Germinal center (tissue), 1 donor: ENCODE measurements at regions not wholly inside any gene's neighbourhood (a gene's known extent, or its start where the extent isn't known, plus 50 kb on each side); places are given as distances from the start of the nearest gene placed in this dataset.
"Not testable (repeated sequence)": the region's sequence is repeated elsewhere in the genome, so short reads cannot be mapped to it uniquely, and the experiment has no call there.

Experiments
- DNase-seq: peaks from one replicate; pipeline ENCODE4 v3.0.0; 2012; ENCODE audit warnings: mixed read lengths, low spot score

DNA sequence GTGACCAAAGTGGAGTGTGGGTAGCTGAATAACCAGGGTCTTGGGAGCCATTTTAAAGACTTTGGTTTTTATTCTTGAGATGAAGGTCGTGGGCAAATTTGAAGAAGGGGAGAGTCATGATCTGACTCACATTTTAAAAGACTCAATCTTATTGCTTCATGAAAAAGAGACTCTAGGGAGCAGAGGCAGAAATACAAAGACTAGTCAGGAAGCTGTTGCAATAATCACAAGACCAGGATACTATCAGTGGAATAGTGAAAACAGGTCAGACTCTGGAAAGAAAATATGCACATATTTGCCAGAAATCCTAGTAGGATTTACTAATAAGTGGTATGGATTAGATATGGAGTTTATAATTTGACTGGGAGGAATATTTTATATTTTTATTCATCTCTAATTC, 448.4 kb downstream of the RAPGEF2 start:
- no peak for DNase-seq

DNA sequence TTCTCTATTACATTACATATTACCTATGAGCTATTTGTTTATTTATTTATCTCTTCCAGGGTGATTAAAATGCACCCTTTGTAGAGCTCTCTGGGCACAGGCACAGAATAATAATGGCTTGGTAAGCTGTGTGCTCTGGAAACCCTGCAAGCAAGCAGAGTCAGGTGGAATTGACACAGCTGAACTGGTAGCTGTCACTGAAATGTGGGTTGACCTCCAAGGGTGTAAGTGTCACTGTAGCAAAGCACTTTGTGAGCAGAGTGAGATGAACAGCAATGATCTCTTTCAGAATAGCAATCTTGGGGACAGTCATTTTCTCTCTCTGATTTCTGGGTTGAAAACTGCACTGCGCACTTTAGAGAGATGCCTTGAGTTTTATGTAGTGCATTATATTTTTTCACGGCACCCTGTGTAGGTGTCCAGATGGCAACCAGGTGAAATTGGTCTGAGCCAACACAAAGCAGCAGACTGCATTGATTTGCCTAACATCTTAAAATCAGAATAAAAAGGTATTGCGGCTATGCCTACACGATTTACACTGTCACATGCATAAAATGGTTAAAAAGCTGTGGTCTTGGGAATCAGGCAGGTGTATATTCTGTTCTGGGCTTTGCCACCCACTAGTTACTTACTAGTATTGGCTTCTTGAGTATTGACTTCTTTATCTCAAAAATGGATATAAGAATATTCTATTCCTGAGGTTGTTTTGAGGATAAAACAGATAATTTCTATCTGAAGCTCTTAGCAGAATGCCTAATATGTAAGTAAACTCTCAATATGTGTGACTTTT, 450.3 kb downstream of the RAPGEF2 start:
- no peak for DNase-seq

DNA sequence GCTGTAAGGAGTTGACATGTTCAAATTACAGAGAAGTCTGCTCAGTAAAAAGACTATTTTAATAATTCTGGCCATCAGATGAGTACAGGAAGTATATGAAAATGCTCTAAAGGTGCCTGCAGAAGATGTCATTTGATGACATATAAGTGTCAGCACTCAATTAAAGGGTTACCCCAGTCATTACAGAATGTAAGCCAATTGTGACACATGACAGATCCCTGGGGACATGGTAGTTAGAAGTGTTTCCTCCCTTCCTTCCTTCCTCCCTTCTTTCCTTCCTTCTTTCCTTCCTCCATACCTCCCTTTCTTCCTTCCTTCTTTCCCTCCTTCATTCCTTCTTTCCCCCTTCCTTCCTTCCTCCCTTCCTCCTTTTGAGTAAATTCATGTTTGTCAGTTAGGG, 453.0 kb downstream of the RAPGEF2 start:
- DNase-seq, result no peak

DNA sequence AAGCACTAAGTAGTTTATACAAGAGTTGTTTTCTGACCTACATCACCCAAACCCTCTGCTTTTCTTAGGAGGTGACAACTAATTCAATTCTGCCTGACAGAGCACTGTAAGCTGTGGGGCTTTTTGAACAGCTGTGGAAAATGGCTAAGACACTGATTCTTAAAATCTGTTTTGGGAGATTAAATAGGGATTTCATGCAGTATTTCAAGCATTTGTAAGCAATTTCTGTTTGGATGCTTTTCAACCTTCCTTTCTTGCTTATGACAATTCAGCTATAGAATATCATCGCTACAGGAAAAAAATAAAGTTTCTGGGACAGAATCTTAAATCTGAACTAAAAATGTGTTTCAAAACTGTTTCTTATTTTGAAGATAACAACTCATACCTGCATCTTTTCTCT, 459.5 kb downstream of the RAPGEF2 start:
- DNase-seq, result no peak

DNA sequence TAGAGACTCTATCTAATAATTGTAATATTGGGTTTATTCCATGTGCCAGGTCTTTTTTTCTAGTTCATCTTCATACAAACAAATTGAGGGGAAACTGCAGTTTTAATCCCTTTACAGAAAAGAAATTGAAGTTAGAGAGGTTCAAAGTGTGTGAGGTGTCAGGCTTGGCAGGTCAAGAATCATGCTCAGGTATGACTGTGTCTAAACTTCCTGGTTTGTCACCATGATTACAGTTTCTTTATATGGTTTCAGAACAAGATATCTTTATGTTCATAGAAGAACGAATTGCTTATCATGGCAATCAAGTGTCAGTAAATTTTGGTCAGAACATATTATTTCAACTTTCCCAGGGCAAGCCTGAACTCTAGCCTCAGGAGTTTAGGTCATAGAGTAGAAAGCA, 460.4 kb downstream of the RAPGEF2 start:
- DNase-seq, result no peak

DNA sequence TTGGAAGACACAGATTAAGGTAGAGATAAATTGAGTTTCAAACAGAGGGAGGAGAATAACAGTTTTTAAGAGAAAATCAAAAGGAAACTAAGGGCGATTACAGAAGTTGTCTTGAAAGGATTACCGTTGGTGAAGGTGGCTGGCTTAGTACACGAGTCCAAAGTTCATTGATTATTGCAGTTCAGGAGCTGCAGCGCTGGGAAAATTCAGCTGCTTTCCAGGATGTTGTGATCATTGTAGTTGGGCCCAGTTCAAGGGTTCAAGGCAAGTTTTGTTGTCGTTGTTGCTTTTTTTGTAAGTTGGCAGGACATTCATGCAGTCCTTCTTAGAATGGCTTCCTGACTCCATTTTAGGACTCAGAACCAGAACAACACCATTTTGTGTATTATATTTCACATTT, 461.7 kb downstream of the RAPGEF2 start:
- no peak for DNase-seq

DNA sequence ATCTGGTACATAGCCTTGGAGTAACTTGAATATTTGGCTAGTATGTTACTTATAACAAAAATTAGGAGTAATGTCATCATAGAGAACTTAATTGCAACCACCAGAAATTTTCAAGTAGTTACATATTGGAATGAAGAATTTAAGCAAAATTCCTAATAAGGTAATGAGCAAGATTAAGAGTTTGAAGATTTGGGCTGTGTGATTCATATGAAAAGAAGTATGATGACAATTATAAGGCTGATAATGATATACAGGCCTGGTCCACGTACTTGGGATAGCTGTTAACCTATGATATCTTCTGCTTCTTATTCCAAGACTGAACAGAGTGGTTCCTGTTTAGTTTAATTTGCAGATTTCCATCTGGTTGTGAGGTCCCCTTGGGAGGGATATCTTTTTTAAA, 463.9 kb downstream of the RAPGEF2 start:
- DNase-seq, result no peak

DNA sequence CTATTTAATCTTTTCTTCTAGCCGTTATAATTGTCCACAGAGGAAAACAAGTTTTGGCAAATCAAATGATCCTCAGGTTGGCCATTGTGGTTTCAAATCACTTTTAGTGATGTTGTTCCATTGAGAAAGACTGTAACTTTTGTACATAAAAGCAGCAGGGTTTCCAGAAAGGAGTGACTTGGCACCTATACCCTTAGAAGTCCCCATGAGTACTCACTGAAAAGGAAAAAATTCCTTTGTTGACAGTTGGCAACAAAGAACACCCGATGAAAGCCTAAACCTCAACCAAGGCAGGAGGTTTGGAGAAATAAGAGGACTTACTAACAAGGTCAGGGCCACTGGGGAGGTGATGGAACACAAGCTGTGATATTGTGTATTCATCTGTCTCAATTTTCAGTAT, 474.4 kb downstream of the RAPGEF2 start:
- no peak for DNase-seq

DNA sequence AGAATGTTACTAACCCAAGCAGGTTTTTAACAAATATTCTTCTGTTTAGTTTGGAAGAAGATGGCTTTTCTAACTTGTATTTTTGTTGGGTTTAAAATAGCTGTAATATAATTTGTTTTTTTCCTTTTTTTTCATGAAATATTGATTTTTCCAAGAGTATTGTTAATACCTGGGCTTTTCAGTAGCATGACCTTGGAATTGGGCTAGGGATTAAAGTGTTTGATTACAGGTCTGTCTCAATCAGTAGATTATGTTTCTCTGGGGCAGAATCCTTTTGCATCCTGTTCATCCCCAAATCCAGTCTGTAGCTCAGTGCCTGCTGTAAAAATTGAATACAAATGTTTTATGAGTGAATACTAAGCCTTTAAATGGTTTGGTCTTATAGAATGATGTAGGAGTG, 479.8 kb downstream of the RAPGEF2 start:
- DNase-seq, result no peak

DNA sequence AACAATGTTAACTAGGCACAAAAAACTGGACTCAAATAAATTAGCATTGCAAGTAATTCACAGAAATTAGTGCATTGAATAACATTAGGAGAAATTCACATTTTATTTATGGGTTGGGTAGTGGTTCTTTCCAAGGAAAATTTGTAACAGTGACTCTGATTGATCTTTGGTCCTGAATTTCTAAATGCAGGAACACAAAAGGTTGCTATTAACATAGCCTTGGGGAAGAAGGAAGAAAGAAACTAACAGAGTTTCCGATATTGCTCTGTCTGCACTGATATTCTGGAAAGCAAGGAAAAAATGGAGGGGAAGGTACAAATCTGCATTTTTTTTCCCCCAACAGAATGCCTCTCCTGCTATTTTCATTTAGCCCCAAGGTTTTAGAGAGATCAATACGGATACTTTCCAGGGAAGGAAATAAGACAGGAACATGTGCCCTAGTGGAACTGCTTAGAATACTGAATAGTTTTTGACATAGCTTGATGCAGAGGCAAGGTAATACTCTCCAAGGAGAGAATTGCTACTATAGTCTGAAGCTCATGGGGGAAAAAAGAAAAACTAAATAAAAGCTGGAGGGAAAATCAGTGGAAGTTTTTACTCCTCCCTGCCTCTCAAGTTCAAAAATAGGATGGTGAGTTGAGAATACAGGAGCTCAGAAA, 490.1 kb downstream of the RAPGEF2 start:
- no peak for DNase-seq

DNA sequence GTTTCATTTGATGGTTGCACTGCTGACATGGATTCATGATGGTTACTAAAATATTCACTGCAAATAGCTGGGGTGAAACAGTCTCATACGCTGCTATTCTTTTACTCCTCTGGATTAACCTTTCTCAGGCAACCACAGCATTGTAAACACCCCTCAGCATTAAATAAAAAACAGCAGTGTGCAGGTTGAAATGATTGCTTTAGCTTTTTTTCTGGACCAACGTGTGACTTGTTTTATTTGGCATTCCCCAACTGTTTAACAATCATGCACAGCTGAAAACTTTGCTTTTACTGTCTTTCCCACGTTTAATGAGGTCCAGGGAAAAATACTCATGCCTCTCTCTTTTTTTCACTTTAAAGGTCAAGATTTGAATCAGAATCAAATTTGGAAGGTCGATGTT, 490.8 kb downstream of the RAPGEF2 start:
- DNase-seq, result no peak

DNA sequence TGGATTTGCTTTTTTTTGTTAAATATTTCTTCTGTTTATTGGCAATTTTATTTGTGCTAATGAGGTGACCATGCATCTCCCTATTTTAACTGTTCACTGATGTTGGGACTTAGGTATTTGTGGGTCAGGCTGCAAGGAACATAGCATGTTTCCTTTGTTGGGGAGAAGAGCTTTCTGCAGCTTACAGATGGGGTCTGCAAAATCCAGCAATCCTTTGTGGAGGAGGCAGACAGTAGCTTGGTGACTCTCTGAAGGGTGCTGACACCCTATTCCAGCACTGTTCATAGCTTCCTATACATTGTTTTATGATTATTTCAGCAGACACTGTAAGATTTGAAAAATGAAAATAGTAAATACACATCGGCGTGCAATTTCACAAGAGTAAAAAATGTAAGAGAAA, 491.7 kb downstream of the RAPGEF2 start:
- no peak for DNase-seq

DNA sequence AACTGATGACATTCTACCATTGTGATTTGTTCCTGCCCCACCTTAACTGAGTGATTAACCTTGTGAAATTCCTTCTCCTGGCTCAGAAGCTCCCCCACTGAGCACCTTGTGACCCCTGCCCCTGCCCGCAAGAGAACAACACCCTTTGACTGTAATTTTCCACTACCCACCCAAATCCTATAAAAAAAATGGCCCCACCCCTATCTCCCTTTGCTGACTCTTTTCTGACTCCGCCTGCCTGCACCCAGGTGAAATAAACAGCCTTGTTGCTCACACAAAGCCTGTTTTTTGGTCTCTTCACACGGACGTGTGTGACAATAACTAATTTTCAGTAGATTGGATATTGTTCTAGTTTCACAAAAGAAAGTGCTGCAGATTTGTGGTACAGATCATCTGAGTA, 492.2 kb downstream of the RAPGEF2 start:
- not testable (repeated sequence) for DNase-seq

DNA sequence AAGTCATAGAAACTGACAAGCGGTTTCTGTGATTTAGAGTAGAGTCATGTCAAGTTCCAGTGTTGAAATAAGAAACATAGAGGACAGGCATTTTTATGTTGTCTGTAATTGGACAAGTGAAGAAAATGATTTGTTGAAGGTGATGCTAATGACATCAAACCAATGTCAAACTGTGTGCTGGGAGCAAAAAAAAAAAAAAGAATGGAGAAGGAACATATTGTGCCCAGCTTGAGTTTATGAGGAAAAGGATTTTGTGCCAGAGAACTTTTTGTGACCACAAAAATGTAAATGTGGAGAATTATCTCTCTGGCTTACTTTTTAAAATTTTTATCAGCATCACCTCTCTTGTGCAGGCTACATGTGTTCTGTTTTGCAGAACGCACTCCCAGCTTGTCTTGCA, 495.7 kb downstream of the RAPGEF2 start:
- DNase-seq, result no peak

DNA sequence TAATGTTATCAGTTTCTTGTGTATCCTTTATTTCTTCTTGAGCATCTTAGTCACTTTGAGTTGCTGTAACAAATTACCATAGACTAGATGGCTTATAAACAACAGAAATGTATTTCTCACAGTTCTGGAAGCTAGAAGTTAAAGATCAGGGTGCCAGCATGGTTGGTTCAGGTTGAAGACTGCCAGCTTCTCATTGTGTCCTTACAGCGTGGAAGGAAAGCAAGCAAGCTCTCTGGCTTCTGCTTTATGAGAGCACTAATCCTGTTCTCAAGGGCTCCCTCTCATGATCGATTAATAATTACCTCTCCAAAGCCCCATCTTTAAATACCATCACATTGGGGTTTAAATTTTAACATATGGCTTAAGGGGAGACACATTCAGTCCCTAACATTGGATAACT, 497.2 kb downstream of the RAPGEF2 start:
- DNase-seq, result no peak

DNA sequence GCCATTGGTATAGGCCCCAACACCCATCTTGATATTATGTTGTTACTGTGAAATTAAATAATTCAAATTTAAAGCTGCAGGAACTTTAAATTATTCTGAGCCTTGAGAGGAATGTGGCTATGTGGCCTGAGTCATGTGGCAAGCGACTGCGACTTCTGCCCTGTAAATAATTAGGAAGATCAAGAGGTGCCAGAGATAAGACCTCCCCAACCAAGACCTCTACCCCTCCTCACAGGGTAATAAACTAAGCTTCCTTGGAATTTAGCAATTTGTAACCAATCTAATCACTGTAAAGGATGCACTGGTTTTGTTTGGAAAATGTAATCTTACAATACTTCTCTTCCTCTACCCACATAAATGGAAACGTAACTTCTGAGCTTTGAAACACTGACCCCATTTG, 501.9 kb downstream of the RAPGEF2 start:
- no peak for DNase-seq

DNA sequence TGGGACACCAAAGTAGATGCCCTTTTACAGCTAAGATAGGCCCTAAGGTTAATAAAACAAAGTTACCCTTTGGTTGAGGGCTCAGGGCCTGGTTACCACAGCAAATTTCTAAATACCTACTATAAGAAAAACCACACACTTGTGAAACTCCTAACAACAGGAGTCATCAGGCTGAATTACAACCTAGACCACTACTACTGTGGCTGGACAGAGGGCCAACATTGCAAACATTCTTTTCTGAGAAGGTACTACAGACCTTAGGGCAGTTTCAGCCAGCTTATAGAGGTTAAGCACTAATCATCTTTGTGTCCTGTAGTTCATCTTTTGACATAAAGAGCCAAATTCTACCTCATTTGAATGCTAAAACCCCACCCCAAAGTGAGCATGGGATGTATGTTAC, 504.0 kb downstream of the RAPGEF2 start:
- DNase-seq, result no peak

DNA sequence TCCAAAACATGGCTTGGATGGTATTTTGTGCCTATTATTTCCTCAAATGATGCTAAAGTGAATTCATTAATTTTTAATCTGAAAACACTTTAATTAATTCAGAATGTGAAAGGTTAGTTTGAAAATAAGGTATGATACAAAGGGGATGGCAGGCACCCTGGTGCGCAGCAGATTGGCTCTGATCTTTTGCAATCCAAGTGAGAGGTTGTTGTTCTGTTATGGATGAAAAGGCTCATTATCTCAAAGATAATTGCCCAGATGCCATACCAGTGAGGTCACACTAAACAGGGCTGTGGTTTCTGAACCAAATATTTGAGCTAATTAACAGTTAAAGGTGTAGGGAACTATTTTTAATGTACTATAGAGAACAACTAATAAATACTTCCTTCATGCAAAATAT, 504.9 kb downstream of the RAPGEF2 start:
- no peak for DNase-seq

DNA sequence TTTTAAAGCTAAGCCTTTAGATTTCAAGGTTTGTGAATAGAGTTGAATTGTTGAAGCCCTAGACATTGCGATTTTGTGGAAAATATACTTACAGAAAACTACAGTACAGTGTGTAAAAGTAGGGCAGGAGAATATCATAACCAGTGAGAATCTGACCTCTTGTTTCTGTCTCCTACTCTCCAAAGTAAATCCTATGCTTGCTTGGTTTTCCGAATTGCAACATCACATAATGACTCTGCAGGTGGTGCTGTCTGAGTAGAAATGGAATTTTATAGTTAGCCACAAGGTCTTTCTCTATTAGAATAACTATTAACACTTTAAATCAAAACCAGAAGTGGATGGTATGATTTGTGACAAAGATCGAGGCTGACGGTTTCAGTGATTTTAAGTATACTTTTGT, 505.6 kb downstream of the RAPGEF2 start:
- DNase-seq, result no peak

DNA sequence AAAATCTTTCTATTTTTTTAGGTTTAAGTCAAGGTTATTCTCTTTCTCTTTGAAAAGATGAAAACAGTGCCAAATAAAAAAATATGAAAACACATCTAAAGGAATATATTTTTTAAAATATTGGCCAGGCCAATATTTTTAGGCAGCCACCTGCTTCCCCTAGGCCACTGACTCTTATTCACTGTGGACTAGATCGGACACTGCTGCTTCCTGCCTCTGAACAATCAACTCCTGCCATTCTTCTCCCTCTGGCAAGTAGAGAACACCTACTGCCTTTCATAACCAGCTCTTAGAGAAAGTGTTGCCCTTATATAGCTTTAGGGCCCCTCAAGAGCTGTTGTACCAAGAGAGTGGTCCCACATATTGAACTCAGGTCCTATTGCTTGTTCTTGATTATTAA, 529.2 kb downstream of the RAPGEF2 start:
- DNase-seq, result no peak

DNA sequence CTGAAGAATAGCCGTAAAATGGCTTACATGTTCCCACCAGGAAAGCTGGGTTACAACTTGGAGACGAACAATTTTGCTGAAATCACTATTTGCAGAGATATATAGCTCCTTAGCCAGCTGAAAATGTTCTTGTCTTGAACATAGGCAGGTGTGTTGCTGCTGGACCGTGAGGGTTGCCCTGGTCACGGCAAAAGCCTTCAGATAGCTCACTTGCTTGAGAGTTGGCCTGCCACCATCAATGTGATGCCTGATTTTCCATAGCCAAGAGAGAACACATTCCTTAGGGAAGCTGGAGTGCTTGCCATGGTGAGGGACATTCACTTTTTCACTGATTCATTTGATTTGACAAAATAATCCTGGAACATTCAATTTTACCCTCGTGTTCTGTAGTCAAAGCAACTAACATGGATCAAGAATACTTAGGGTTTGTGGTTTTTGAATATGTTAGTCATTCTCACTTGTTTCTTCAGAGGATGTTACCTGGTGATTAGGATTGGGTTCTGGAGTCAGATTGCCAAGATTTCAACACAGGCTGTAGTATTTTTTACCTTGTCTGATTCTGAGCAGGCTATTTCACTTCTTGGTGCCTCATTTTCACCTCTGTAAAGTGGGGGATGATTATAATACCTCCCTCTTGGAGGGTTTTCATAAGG, 536.9 kb downstream of the RAPGEF2 start:
- no peak for DNase-seq

DNA sequence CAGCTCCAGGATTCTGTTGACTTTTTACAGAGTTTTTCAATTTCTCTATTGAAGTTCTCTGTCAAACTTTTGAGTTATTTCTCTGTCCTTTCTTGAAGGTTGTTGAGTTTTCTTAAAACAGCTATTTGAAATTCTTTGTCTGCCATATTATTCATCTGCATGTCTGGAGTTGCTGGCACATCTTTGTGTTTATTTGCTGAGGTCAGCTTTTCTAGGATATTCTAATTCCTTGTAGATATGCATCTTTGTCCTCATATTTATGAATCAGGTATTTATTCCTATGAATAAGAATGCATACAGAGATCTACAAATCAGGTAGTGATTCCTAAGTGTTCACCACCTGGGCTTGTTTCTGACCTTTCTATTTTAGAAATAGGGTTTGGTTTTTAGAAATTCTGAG, 546.4 kb downstream of the RAPGEF2 start:
- no peak for DNase-seq

DNA sequence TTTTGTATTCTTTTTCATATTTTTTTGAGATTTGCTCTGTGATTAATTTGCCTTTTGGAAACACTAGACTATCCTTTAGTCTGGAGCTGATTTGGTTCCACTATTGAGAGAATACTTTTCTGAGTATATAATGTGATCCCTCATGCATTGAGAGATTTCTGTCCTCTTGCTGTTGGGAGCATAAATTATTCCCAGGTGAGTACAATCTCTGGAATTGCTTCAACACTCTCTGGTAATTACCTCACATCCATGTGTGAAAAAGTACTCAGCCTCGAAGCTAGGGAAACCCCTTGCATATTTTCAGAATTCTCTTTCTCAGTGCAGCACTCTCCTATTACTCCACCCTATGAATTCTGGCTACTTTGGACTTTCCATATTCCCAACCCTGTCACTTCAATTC, 550.0 kb downstream of the RAPGEF2 start:
- no peak for DNase-seq

DNA sequence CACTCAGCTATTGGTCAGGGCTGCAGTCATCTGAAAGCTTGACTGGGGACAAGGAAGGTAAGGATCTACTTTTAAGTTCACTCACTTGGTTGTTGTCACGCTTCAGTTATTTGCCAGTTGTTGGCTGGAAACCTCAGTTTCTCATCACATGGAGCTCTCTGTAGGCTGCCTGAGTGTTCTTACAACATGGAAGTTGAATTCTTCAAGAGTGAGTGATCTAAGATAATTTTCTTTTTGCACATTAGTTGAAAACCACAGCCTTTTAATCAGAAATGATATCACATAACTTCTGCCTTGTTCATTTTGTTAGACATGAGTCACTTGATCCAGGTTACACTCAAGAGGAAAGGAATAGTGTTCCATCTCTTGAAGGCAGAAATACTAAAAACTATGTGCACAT, 552.7 kb downstream of the RAPGEF2 start:
- DNase-seq, result no peak
